Mesenchymal stem cell (in vitro differentiated cells and primary cell): ENCODE measurements at regions not wholly inside any gene's neighbourhood (a gene's known extent, or its start where the extent isn't known, plus 50 kb on each side); places are given as distances from the start of the nearest gene placed in this dataset.

ENCODE experiments used
- DNase-seq: peaks from one replicate; pipeline ENCODE4 v3.0.0-alpha.2; 2013
- H2AFZ ChIP-seq: one replicate; pipeline ENCODE4 v1.6.1; 2013; ENCODE audit warnings: low read depth, mild to moderate bottlenecking, control low read depth, inconsistent platforms, low read length, moderate library complexity
- H2AK5ac ChIP-seq: 2 replicates; pipeline ENCODE4 v1.6.1; 2013; ENCODE audit warnings: low read length, moderate library complexity, mild to moderate bottlenecking, inconsistent platforms; ENCODE audit not compliant: severe bottlenecking
- H2BK120ac ChIP-seq: one replicate; pipeline ENCODE4 v1.6.1; 2013; ENCODE audit warnings: low read depth, mild to moderate bottlenecking, inconsistent platforms, low read length, moderate library complexity
- H2BK12ac ChIP-seq, 2 experiments: one replicate each; pipeline ENCODE4 v1.6.1; 2013; ENCODE audit warnings: inconsistent platforms in 2 of 2, low read length in 2 of 2, mild to moderate bottlenecking in 2 of 2, moderate library complexity in 2 of 2, control low read depth in 1 of 2
- H2BK15ac ChIP-seq: one replicate; pipeline ENCODE4 v1.6.1; 2013; ENCODE audit warnings: mild to moderate bottlenecking, low read depth, inconsistent platforms; ENCODE audit not compliant: poor library complexity, severe bottlenecking
- H2BK5ac ChIP-seq: 2 replicates; pipeline ENCODE4 v1.6.1; 2013; ENCODE audit warnings: low read depth, mild to moderate bottlenecking, low read length, control low read depth, inconsistent platforms; ENCODE audit not compliant: poor library complexity, severe bottlenecking
- H3K14ac ChIP-seq, 2 experiments: one replicate each; pipeline ENCODE4 v1.6.1; 2013; ENCODE audit warnings: inconsistent platforms in 2 of 2, low read length in 2 of 2, control low read depth in 1 of 2, mild to moderate bottlenecking in 1 of 2, moderate library complexity in 1 of 2
- H3K18ac ChIP-seq, 2 experiments: one replicate each; pipeline ENCODE4 v1.6.1; 2013; ENCODE audit warnings: inconsistent platforms in 2 of 2, low read length in 2 of 2, control low read depth in 1 of 2, low read depth in 1 of 2, mild to moderate bottlenecking in 1 of 2
- H3K23ac ChIP-seq, 2 experiments: one replicate each; pipeline ENCODE4 v1.6.1; 2013; ENCODE audit warnings: inconsistent platforms in 2 of 2, low read length in 2 of 2, mild to moderate bottlenecking in 2 of 2, moderate library complexity in 2 of 2, control low read depth in 1 of 2
- H3K27ac ChIP-seq: 2 replicates; pipeline ENCODE4 v1.5.1; 2013; ENCODE audit warnings: mild to moderate bottlenecking, moderate library complexity, low read length, control low read depth, inconsistent platforms; ENCODE audit not compliant: poor library complexity, severe bottlenecking
- H3K27me3 ChIP-seq, 2 experiments: 2 replicates each; pipeline versions ENCODE4 v1.6.1 to v1.7.0; 2013; ENCODE audit warnings: low read length in 2 of 2, mild to moderate bottlenecking in 2 of 2, moderate library complexity in 2 of 2, control low read depth in 1 of 2, inconsistent platforms in 1 of 2; ENCODE audit not compliant: control insufficient read depth in 1 of 2, insufficient read depth in 1 of 2
- H3K36me3 ChIP-seq, 2 experiments: 2 replicates each; pipeline versions ENCODE4 v1.6.1 to v1.7.0; 2013; ENCODE audit warnings: low read length in 2 of 2, control low read depth in 1 of 2, inconsistent platforms in 1 of 2, low read depth in 1 of 2, mild to moderate bottlenecking in 1 of 2; ENCODE audit not compliant: insufficient read depth in 2 of 2, control insufficient read depth in 1 of 2
- H3K4ac ChIP-seq, 2 experiments: one replicate each; pipeline ENCODE4 v1.6.1; 2013; ENCODE audit warnings: inconsistent platforms in 2 of 2, low read length in 2 of 2, mild to moderate bottlenecking in 2 of 2, moderate library complexity in 2 of 2, control low read depth in 1 of 2, low read depth in 1 of 2
- H3K4me1 ChIP-seq: 2 replicates; pipeline ENCODE4 v1.6.1; 2013; ENCODE audit warnings: low read depth, low read length, control low read depth; ENCODE audit not compliant: control insufficient read depth, insufficient read depth
- H3K4me2 ChIP-seq: 2 replicates; pipeline ENCODE4 v1.6.1; 2013; ENCODE audit warnings: low read length, mild to moderate bottlenecking, inconsistent platforms; ENCODE audit not compliant: poor library complexity, severe bottlenecking
- H3K4me3 ChIP-seq, 2 experiments: 2 replicates each; pipeline versions ENCODE4 v1.5.1 to v1.7.0; 2013; ENCODE audit warnings: low read length in 2 of 2, mild to moderate bottlenecking in 2 of 2, control low read depth in 1 of 2, low read depth in 1 of 2; ENCODE audit not compliant: insufficient read depth in 1 of 2
- H3K79me1 ChIP-seq: replicated peaks from 2 replicates; pipeline ENCODE4 v1.6.1; 2013; ENCODE audit warnings: mild to moderate bottlenecking, control low read depth, low read length, inconsistent platforms; ENCODE audit not compliant: poor library complexity, severe bottlenecking
- H3K9ac ChIP-seq: 2 replicates; pipeline ENCODE4 v1.7.0; 2013; ENCODE audit warnings: mild to moderate bottlenecking, low read length, moderate library complexity
- H3K9me3 ChIP-seq: 2 replicates; pipeline ENCODE4 v1.7.0; 2013; ENCODE audit warnings: mild to moderate bottlenecking, low read length; ENCODE audit not compliant: control insufficient read depth
- H4K8ac ChIP-seq: one replicate; pipeline ENCODE4 v1.6.1; 2013; ENCODE audit warnings: inconsistent platforms, mild to moderate bottlenecking, low read length, moderate library complexity
- H4K91ac ChIP-seq: one replicate; pipeline ENCODE4 v1.6.1; 2013; ENCODE audit warnings: mild to moderate bottlenecking, low read length, inconsistent platforms
- WGBS: methylation state at CpG from one replicate; pipeline ENCODE4 v1.1.7; 2013; ENCODE audit warnings: mixed read lengths; 5-methylcytosine and 5-hydroxymethylcytosine counted together

DNA sequence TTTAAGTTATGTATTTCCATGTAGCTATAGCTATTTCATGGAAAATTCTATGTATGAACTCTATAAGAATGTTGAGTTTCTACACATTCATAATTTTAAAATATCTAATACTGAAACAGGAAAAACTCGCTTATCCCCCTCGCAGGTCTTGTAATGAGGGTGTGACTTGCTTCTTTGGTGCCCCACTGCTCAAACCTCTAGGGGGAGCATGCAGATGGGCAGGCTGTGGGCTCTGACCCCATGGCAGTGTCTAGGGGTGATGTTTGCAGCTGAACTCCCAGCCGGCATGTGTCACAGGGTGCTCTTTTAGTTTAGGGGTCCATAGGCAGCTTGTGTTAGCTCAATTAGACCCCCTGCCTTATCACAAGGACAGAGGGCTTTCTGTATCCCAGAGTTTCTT, 1825.7 kb upstream of the ADGRL3 start:
- WGBS = 89% methylated on average over 3 of the region's 3 CpGs
- Histone ChIP-seq H3K4me2 (no peak overlapping the region), H2AFZ (no peak overlapping the region), H3K4me1 (no peaks in the 10 kb centered on the region), H3K23ac (no peak overlapping the region), H3K4ac (no peak overlapping the region), H2BK5ac (no peak overlapping the region), H2BK12ac (no peak overlapping the region), H3K79me1 (no peaks in the 10 kb centered on the region), H4K8ac (no peak overlapping the region), H3K9me3 (peaks cover 2% of the 10 kb centered on the region), H3K18ac (no peak overlapping the region), H3K27me3 (no peaks in the 10 kb centered on the region), H3K9ac (no peak overlapping the region), H3K14ac (no peak overlapping the region), H3K27ac (no peak overlapping the region), H2BK15ac (no peak overlapping the region), H3K4me3 (no peak overlapping the region), H2BK120ac (no peak overlapping the region), H4K91ac (no peak overlapping the region), H2AK5ac (no peak overlapping the region), H3K36me3 (no peaks in the 10 kb centered on the region)
- no peak for DNase-seq

DNA sequence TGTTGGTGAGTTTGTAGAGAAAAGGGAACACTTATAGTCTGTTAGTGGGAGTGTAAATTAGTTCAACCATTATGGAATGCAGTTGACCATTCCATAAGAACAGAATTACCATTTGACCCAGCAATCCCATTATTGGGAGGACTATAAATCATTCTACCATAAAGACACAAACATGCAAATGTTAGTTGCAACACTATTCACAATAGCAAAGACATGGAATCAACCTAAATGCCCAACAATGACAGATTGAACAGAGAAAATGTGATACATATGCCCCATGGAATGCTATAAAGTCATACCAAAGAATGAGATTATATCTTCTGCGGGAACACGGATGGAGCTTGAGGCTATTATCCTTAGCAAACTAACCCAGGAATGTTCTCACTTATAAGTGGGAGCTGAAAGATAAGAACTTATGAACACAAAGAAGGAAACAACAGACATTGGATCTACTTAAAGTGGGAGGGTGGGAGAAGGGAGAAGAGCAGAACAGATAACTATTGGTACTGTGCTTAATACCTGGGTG, 1819.2 kb upstream of the ADGRL3 start:
- Histone ChIP-seq H2BK5ac (no peak overlapping the region), H3K14ac (no peak overlapping the region), H2BK15ac (no peak overlapping the region), H3K23ac (no peak overlapping the region), H3K79me1 (no peaks in the 10 kb centered on the region), H3K4ac (no peak overlapping the region), H2BK120ac (no peak overlapping the region), H3K36me3 (no peaks in the 10 kb centered on the region), H3K4me1 (no peaks in the 10 kb centered on the region), H3K9me3 (no peaks in the 10 kb centered on the region), H2AK5ac (no peak overlapping the region), H3K4me2 (no peak overlapping the region), H2AFZ (no peak overlapping the region), H3K18ac (no peak overlapping the region), H3K27me3 (no peaks in the 10 kb centered on the region), H4K91ac (no peak overlapping the region), H3K9ac (no peak overlapping the region), H4K8ac (no peak overlapping the region), H3K4me3 (no peak overlapping the region), H3K27ac (no peak overlapping the region), H2BK12ac (no peak overlapping the region)
- WGBS = no CpG with 5 or more reads among the region's 2 CpGs
- no peak for DNase-seq

DNA sequence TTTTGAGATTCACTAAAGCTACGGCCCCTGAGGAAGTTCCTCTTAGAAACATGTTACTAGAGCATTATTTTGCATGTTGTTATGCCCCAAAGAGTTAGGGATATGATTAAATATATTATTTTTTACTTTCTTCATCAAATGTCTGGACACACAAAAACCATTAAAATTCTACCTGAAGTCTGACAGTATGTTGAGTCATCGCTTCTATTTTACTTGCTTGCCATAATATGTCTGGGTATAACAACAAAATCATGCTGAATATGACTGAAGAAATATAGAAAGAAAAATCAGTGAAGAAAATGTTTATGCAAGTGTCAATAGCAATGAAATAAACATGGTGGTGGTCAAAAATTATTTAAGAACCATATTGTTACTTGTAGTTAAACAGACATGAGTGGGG, 1818.5 kb upstream of the ADGRL3 start:
- Histone ChIP-seq H2BK12ac (no peak overlapping the region), H2BK15ac (no peak overlapping the region), H3K4ac (no peak overlapping the region), H3K9me3 (no peaks in the 10 kb centered on the region), H3K36me3 (no peaks in the 10 kb centered on the region), H4K8ac (no peak overlapping the region), H2BK120ac (no peak overlapping the region), H3K79me1 (no peaks in the 10 kb centered on the region), H3K4me1 (no peaks in the 10 kb centered on the region), H2BK5ac (no peak overlapping the region), H3K4me3 (no peak overlapping the region), H3K18ac (no peak overlapping the region), H3K27ac (no peak overlapping the region), H3K27me3 (no peaks in the 10 kb centered on the region), H2AK5ac (no peak overlapping the region), H3K14ac (no peak overlapping the region), H4K91ac (no peak overlapping the region), H3K23ac (no peak overlapping the region), H2AFZ (no peak overlapping the region), H3K4me2 (no peak overlapping the region), H3K9ac (no peak overlapping the region)
- no peak for DNase-seq
- no CpG with 5 or more reads among the region's 2 CpGs for WGBS

DNA sequence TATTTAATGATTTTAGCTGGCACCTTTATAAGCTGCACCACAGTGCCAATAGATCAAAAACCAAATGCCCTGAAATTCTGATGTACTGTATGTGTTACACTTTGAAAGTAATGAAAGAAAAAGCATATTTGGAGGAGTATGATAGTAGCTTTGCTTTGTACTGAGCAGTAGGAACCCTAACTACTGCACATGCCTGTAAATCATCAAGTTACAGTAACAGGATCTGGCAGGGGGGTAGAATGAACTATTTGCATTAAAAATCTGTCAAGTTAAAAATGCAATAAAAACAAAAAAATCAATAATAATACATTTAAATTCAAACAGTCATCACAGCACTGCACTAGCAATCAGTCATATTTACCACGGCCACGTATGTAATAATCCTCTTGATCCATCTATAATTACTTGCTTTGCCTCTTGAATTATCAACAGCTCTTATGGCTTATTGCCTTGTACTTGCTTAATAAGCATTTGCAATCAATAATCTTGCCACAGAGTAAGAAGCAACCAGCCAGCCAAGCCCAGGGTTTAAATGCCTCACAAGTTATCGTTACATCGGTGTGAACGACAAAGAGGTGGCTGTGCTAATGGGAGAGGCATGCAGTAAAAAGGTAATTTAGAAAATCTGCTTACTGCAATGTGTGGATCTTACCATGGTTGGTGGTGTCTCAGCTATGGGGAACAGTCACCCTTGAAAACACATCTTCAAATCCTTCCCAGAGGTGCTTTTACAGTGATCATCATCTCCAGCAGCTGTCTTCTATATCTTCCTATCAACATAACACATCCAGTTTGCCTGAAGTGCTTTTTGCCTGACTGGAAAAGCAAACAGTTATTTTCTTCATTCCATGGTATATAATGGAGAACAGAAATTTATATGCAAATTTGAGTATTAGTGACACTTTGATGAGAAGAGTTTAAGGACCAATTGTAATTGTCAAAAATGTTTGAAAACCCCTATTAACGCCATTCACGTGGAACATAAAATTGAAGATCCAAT, 1812.1 kb upstream of the ADGRL3 start:
- Histone ChIP-seq H3K4me3 (no peak overlapping the region), H3K9ac (no peak overlapping the region), H3K36me3 (no peaks in the 10 kb centered on the region), H2AK5ac (no peak overlapping the region), H4K8ac (no peak overlapping the region), H3K23ac (no peak overlapping the region), H3K9me3 (peaks cover 16% of the 10 kb centered on the region), H2BK15ac (no peak overlapping the region), H3K18ac (no peak overlapping the region), H2AFZ (no peak overlapping the region), H2BK12ac (no peak overlapping the region), H3K4ac (no peak overlapping the region), H3K4me2 (no peak overlapping the region), H2BK5ac (no peak overlapping the region), H3K27ac (no peak overlapping the region), H3K27me3 (no peaks in the 10 kb centered on the region), H2BK120ac (no peak overlapping the region), H3K14ac (no peak overlapping the region), H3K79me1 (no peaks in the 10 kb centered on the region), H3K4me1 (no peaks in the 10 kb centered on the region), H4K91ac (no peak overlapping the region)
- WGBS = 94% methylated on average over 7 of the region's 7 CpGs
- DNase-seq = no peak
